ENCODE measurements at regions not wholly inside any gene's neighbourhood (a gene's known extent, or its start where the extent isn't known, plus 50 kb on each side); places are given as distances from the start of the nearest gene placed in this dataset.

- Histone ChIP-seq H3K9me2 (replicated peaks; ENCODE audit: insufficient read depth, low read length) (no peaks in the 10 kb centered on the region), H3K9ac (ENCODE audit: low read length) (no peak overlapping the region), H3K27me3 (replicated peaks; ENCODE audit: insufficient read depth, low read length) (no peaks in the 10 kb centered on the region), H3K36me3 (replicated peaks; ENCODE audit: insufficient read depth, low read length) (no peaks in the 10 kb centered on the region), H3K4me1 (ENCODE audit: low read length) (no peaks in the 10 kb centered on the region), H3F3A (ENCODE audit: insufficient read depth, low read length) (no peaks in the 10 kb centered on the region), H3K4me2 (ENCODE audit: low read depth, low read length) (no peak overlapping the region), H3K9me3 (replicated peaks; ENCODE audit: insufficient read depth, low read length) (no peaks in the 10 kb centered on the region), H2AFZ (ENCODE audit: low read length) (no peak overlapping the region), H4K20me1 (ENCODE audit: insufficient read depth, low read length) (no peaks in the 10 kb centered on the region), H3K79me2 (ENCODE audit: low read length) (no peaks in the 10 kb centered on the region), H3K27ac (ENCODE audit: low read length) (no peak overlapping the region), H3K4me3 (ENCODE audit: low read length) (no peak overlapping the region)
- no peak for TF ChIP-seq EZH2phosphoT487 (IDR thresholded peaks at IDR 0.05; ENCODE audit: low read length)
- TF ChIP-seq CTCF (IDR thresholded peaks at IDR 0.05; ENCODE audit: low read length), result no peak
- no peak for TF ChIP-seq EZH2 (optimal IDR thresholded peaks at IDR 0.05; ENCODE audit: low read depth, low read length)
- DNase-seq, result no peak
Measured at GRCh38 chr3:36302626-36303025, 77.7 kb upstream of the STAC start.

- H3K27ac ChIP-seq (ENCODE audit: low read length), result no peak overlapping the region
- H3F3A ChIP-seq (ENCODE audit: insufficient read depth, low read length), result no peaks in the 10 kb centered on the region
- H3K9me3 ChIP-seq (replicated peaks; ENCODE audit: insufficient read depth, low read length), result no peaks in the 10 kb centered on the region
- no peak overlapping the region for H3K4me3 ChIP-seq (ENCODE audit: low read length)
- H3K9me2 ChIP-seq (replicated peaks; ENCODE audit: insufficient read depth, low read length), result no peaks in the 10 kb centered on the region
- no peak for DNase-seq
- H3K36me3 ChIP-seq (replicated peaks; ENCODE audit: insufficient read depth, low read length), result no peaks in the 10 kb centered on the region
- H4K20me1 ChIP-seq (ENCODE audit: insufficient read depth, low read length), result no peaks in the 10 kb centered on the region
- no peak overlapping the region for H3K9ac ChIP-seq (ENCODE audit: low read length)
- no peak overlapping the region for H3K4me2 ChIP-seq (ENCODE audit: low read depth, low read length)
- TF ChIP-seq EZH2 (optimal IDR thresholded peaks at IDR 0.05; ENCODE audit: low read depth, low read length), result no peak
- no peak for TF ChIP-seq EZH2phosphoT487 (IDR thresholded peaks at IDR 0.05; ENCODE audit: low read length)
- TF ChIP-seq CTCF (IDR thresholded peaks at IDR 0.05; ENCODE audit: low read length), result no peak
- H3K27me3 ChIP-seq (replicated peaks; ENCODE audit: insufficient read depth, low read length), result no peaks in the 10 kb centered on the region
- no peaks in the 10 kb centered on the region for H3K4me1 ChIP-seq (ENCODE audit: low read length)
- no peak overlapping the region for H2AFZ ChIP-seq (ENCODE audit: low read length)
- no peaks in the 10 kb centered on the region for H3K79me2 ChIP-seq (ENCODE audit: low read length)
Measured at GRCh38 chr3:36303286-36303685, 77.0 kb upstream of the STAC start.

- Histone ChIP-seq H3K9ac (ENCODE audit: low read length) (no peak overlapping the region), H3K36me3 (replicated peaks; ENCODE audit: insufficient read depth, low read length) (no peaks in the 10 kb centered on the region)
- no peak for DNase-seq
Measured at GRCh38 chr3:36305929-36306520, 74.3 kb upstream of the STAC start.

More at GRCh38 chr3:36305929-36306520, 74.3 kb upstream of the STAC start:
- no peaks in the 10 kb centered on the region for H3K9me3 ChIP-seq (replicated peaks; ENCODE audit: insufficient read depth, low read length)
- no peaks in the 10 kb centered on the region for H3F3A ChIP-seq (ENCODE audit: insufficient read depth, low read length)
- no peaks in the 10 kb centered on the region for H3K9me2 ChIP-seq (replicated peaks; ENCODE audit: insufficient read depth, low read length)
- no peaks in the 10 kb centered on the region for H3K4me1 ChIP-seq (ENCODE audit: low read length)
- no peak for TF ChIP-seq CTCF (IDR thresholded peaks at IDR 0.05; ENCODE audit: low read length)
- no peak for TF ChIP-seq EZH2 (optimal IDR thresholded peaks at IDR 0.05; ENCODE audit: low read depth, low read length)
- no peak for TF ChIP-seq EZH2phosphoT487 (IDR thresholded peaks at IDR 0.05; ENCODE audit: low read length)
- H3K4me3 ChIP-seq (ENCODE audit: low read length), result no peak overlapping the region
- no peaks in the 10 kb centered on the region for H4K20me1 ChIP-seq (ENCODE audit: insufficient read depth, low read length)
- H2AFZ ChIP-seq (ENCODE audit: low read length), result no peak overlapping the region
- no peaks in the 10 kb centered on the region for H3K27me3 ChIP-seq (replicated peaks; ENCODE audit: insufficient read depth, low read length)
- no peak overlapping the region for H3K4me2 ChIP-seq (ENCODE audit: low read depth, low read length)
- H3K79me2 ChIP-seq (ENCODE audit: low read length), result no peaks in the 10 kb centered on the region
- no peak overlapping the region for H3K27ac ChIP-seq (ENCODE audit: low read length)
